Dedifferentiated amniotic fluid mesenchymal stem cell (primary cell): ENCODE measurements at regions not wholly inside any gene's neighbourhood (a gene's known extent, or its start where the extent isn't known, plus 50 kb on each side); places are given as distances from the start of the nearest gene placed in this dataset.
"Not testable (repeated sequence)": the region's sequence is repeated elsewhere in the genome, so short reads cannot be mapped to it uniquely, and the experiment has no call there.

Experiments used
- DNase-seq: peaks from one replicate; pipeline ENCODE4 v3.0.0-alpha.2; 2016; ENCODE audit errors: extremely low spot score

GRCh38 chr20:19897891-19898290 lies 119.3 kb upstream of the NAA20 start:
- DNase-seq = no peak

GRCh38 chr20:19901226-19901625 lies 115.9 kb upstream of the NAA20 start:
- DNase-seq = no peak

DNA sequence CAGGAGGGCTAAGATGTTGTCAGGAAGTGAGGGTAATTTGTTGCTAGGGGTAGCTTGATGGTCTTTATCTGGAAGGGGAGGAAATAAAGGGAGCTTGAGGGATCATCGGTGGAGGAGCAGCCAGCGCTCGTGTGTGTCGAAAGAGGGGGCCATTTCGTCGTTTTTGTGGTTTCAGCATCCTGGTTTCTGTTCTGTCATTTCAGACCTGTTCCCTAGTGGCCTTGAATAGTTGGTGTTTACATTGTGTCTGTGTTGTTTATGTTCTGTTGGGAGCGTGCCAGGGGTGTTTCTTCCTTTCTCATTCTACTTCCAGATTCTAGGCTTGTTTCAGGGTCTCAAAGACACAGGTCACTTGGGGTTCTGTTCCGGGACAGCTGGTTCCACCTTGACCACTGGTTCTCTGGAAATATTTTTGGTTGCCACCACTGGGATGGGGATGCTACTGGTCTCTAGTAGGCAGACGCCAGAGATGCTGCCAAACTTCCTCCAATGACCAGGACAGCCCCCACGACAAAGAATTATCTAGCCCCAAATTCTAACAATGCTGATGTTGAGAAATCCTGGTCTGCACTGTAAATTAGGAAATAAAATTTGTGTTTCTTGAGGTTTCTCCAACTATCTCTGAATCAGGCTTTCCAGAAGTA lies 113.9 kb upstream of the NAA20 start:
- no peak for DNase-seq

- no peak for DNase-seq
Observed at GRCh38 chr20:19907326-19908056, 109.7 kb upstream of the NAA20 start.

GRCh38 chr20:19908576-19908975 lies 108.6 kb upstream of the NAA20 start:
- DNase-seq = no peak

GRCh38 chr20:19909725-19910124 lies 107.4 kb upstream of the NAA20 start:
- DNase-seq = no peak

DNA sequence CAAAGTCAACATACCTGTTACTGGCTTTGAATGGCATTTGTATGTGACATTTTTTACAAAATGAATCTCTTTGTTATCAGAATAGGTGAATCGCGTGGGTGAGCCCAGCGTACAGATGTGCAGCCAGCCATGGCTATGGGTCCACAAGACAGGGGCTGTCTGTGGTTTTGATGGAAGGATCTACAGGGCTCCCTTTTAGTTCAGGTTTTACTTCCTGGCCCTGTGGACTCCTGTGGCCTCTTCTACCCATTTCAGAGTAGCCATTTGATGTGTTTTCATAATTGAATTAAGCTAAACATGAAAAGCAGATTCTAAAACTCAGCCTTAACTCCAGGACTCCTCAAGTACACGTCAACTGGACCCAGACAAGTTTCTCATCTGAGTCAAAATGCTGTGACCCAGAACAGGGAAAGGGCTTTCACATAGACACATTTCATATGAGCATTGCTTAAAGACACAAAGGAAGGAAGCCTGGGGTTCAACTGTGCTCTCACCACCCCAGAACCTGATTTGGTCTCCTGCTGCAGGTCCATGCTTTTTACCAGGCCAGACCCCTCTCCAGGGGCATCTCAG lies 105.3 kb upstream of the NAA20 start:
- no peak for DNase-seq

DNA sequence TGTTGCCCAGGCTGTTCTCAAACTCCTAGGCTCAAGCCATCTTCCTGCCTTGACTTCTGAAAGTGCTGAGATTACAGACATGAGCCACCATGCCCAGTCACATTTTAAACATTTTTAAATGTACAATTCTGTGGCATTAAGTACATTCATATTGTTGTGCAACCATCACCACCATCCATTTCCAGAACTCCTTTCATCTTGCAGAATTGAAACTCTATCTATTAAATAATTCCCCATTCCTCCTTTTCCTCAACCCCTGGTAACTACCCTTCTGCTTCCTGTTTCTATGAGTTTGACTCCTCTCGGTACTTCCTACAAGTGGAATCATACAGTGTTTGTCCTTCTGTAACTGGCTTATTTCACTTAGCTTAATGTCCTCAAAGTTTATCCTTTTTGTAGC lies 103.8 kb upstream of the NAA20 start:
- DNase-seq = no peak

- no peak for DNase-seq
Observed at GRCh38 chr20:19913927-19914614, 103.1 kb upstream of the NAA20 start.

DNA sequence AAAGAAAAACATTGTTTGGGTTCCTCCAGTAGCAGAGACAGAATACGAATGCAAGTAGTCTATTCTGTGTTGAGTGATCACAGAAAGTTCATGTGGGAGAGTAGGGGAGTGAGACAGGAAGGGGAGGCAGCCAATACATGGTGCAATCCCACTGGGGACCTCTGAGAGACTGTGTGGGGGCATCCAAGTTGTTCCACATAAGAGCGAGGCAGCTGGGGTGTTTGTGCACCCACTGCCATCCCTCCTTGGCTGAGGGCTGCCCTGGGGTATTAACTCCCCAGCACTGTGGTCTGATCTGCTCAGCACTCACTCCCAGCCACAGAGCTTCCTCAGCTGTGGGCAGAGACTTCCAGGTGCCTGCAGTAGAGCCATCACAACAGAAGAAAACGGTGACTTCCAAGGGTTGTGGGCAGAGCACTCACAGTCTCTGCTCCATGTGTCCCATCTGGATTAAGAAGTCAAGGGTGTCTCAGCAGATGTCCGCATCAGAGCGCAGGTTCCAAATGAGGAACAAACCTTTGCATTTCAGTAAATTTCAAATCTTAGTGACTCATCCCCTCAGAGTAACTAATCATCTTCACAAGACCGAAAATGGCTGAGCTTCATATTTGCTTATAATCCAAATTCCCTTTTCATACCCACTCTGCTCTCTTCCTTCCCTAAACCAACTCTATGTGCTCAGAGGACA lies 101.9 kb upstream of the NAA20 start:
- no peak for DNase-seq

GRCh38 chr20:19916531-19917485 lies 100.4 kb upstream of the NAA20 start:
- DNase-seq = no peak

GRCh38 chr20:19918965-19919329 lies 98.2 kb upstream of the NAA20 start:
- no peak for DNase-seq

DNA sequence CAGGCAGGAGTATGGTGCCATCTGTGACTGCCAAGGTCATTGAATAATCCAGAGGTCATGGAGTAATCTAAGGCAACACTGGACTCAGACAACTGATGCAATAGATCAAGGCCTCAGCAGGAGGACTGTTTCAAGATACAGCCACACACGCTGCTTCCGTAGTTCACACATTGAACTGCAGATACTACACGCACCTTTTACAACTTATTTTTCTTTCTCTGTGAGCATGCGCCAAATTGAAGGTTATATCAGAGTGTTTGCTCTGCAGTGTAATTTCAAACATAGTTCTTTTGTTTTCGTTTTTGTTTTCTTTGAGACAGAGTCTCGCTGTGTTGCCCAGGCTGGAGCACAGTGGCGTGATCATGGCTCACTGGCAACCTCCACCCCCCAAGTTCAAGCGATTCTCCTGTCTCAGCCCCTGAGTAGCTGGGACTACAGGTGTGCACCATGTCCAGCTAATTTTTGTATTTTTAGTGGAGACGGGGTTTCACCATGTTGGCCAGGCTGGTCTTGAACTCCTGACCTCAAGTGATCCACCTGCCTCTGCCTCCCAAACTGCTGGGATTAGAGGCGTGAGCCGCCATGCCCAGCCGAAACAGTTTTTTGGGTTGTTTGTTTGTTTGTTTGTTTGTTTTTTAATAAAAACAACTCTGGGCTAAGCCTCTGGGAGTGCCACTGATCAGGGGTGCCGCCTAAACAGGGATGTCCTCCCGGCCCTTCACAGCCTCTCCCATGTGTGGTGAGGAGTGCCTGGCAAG lies 96.6 kb upstream of the NAA20 start:
- DNase-seq = no peak

- no peak for DNase-seq
Observed at GRCh38 chr20:19921284-19921793, 95.8 kb upstream of the NAA20 start.

GRCh38 chr20:19921829-19922228 lies 95.3 kb upstream of the NAA20 start:
- DNase-seq = not testable (repeated sequence)

DNA sequence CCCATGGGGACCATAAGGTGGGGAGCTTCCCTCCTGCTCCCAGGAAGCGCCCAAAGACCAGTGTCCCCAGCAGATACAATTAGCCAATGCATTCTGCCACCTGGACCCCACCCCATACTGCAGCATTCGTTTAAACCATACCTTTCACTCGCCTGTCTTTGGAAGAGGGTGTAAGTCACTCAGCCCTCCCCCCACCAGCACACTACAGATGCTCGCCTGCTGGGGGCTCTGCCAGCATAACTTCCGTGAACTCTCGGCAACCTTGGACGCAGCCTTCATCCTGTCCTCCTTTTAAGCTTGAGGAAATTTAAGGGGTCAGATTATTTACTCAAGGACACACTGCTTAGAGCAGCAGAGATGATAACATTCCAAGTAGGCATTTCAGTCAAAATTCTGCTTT lies 94.4 kb upstream of the NAA20 start:
- no peak for DNase-seq

GRCh38 chr20:19923762-19924161 lies 93.4 kb upstream of the NAA20 start:
- no peak for DNase-seq

GRCh38 chr20:19924255-19924654 lies 92.9 kb upstream of the NAA20 start:
- DNase-seq = no peak

- DNase-seq = no peak
Observed at GRCh38 chr20:19926591-19926990, 90.6 kb upstream of the NAA20 start.
